ENCODE measurements at regions not wholly inside any gene's neighbourhood (a gene's known extent, or its start where the extent isn't known, plus 50 kb on each side); places are given as distances from the start of the nearest gene placed in this dataset.

- no peak overlapping the region for H3K27ac Mint-ChIP-seq (ENCODE audit: unreplicated experiment)
- no peak for TF ChIP-seq CTCF (IDR thresholded peaks at IDR 0.05)
- no peaks in the 10 kb centered on the region for H3K36me3 Mint-ChIP-seq (ENCODE audit: low read depth)
Observed at GRCh38 chr4:112800001-112800400, 163.1 kb downstream of the LARP7 start.

GRCh38 chr4:112801341-112801740 is 164.4 kb downstream of the LARP7 start:
- no peaks in the 10 kb centered on the region for H3K4me1 Mint-ChIP-seq (ENCODE audit: low read depth)
- TF ChIP-seq CTCF (IDR thresholded peaks at IDR 0.05) = no peak
- no peak for DNase-seq (ENCODE audit: low spot score)
- H3K27ac Mint-ChIP-seq (ENCODE audit: unreplicated experiment) = no peak overlapping the region
- H3K27me3 Mint-ChIP-seq (ENCODE audit: low read depth) = peaks cover 16% of the 10 kb centered on the region
- no peaks in the 10 kb centered on the region for H3K36me3 Mint-ChIP-seq (ENCODE audit: low read depth)
- no peaks in the 10 kb centered on the region for H3K9me3 Mint-ChIP-seq (ENCODE audit: low read depth)
- no peak overlapping the region for H3K4me3 Mint-ChIP-seq (ENCODE audit: unreplicated experiment)

More at GRCh38 chr4:112800001-112800400, 163.1 kb downstream of the LARP7 start:
- no peaks in the 10 kb centered on the region for H3K9me3 Mint-ChIP-seq (ENCODE audit: low read depth)
- H3K27me3 Mint-ChIP-seq (ENCODE audit: low read depth) = peaks cover 19% of the 10 kb centered on the region
- H3K4me1 Mint-ChIP-seq (ENCODE audit: low read depth) = no peaks in the 10 kb centered on the region
- no peak overlapping the region for H3K4me3 Mint-ChIP-seq (ENCODE audit: unreplicated experiment)
- DNase-seq (ENCODE audit: low spot score) = no peak

- no peak for DNase-seq (ENCODE audit: low spot score)
- Mint-ChIP-seq H3K9me3 (ENCODE audit: low read depth) (no peaks in the 10 kb centered on the region), H3K27me3 (ENCODE audit: low read depth) (peaks cover 10% of the 10 kb centered on the region), H3K27ac (ENCODE audit: unreplicated experiment) (no peak overlapping the region), H3K36me3 (ENCODE audit: low read depth) (no peaks in the 10 kb centered on the region), H3K4me1 (ENCODE audit: low read depth) (no peaks in the 10 kb centered on the region), H3K4me3 (ENCODE audit: unreplicated experiment) (no peak overlapping the region)
- no peak for TF ChIP-seq CTCF (IDR thresholded peaks at IDR 0.05)
Observed at GRCh38 chr4:112802780-112803179, 165.8 kb downstream of the LARP7 start.

GRCh38 chr4:112807083-112807482 is 170.1 kb downstream of the LARP7 start:
- DNase-seq (ENCODE audit: low spot score) = no peak
- H3K9me3 Mint-ChIP-seq (ENCODE audit: low read depth) = no peaks in the 10 kb centered on the region
- TF ChIP-seq CTCF (IDR thresholded peaks at IDR 0.05) = no peak
- H3K36me3 Mint-ChIP-seq (ENCODE audit: low read depth) = no peaks in the 10 kb centered on the region
- H3K4me1 Mint-ChIP-seq (ENCODE audit: low read depth) = no peaks in the 10 kb centered on the region
- no peak overlapping the region for H3K27ac Mint-ChIP-seq (ENCODE audit: unreplicated experiment)
- H3K27me3 Mint-ChIP-seq (ENCODE audit: low read depth) = peaks cover under 1% of the 10 kb centered on the region
- no peak overlapping the region for H3K4me3 Mint-ChIP-seq (ENCODE audit: unreplicated experiment)

- no peak for TF ChIP-seq CTCF (IDR thresholded peaks at IDR 0.05)
- no peaks in the 10 kb centered on the region for H3K36me3 Mint-ChIP-seq (ENCODE audit: low read depth)
- DNase-seq (ENCODE audit: low spot score) = no peak
- H3K4me3 Mint-ChIP-seq (ENCODE audit: unreplicated experiment) = no peak overlapping the region
- no peaks in the 10 kb centered on the region for H3K9me3 Mint-ChIP-seq (ENCODE audit: low read depth)
- no peaks in the 10 kb centered on the region for H3K4me1 Mint-ChIP-seq (ENCODE audit: low read depth)
- H3K27me3 Mint-ChIP-seq (ENCODE audit: low read depth) = no peaks in the 10 kb centered on the region
- no peak overlapping the region for H3K27ac Mint-ChIP-seq (ENCODE audit: unreplicated experiment)
Observed at GRCh38 chr4:112808001-112808400, 171.1 kb downstream of the LARP7 start.

All from chondrocyte (in vitro differentiated cells).